ENCODE measurements at regions not wholly inside any gene's neighbourhood (a gene's known extent, or its start where the extent isn't known, plus 50 kb on each side); places are given as distances from the start of the nearest gene placed in this dataset.

- Mint-ChIP-seq H3K27ac (no peak overlapping the region), H3K27me3 (ENCODE audit: insufficient read depth) (no peaks in the 10 kb centered on the region), H3K4me1 (ENCODE audit: low read depth) (no peaks in the 10 kb centered on the region), H3K9me3 (peaks cover 47% of the 10 kb centered on the region), H3K36me3 (ENCODE audit: low read depth) (peaks cover 13% of the 10 kb centered on the region; the same call in 1 of the 2 replicates), H3K4me3 (no peak overlapping the region)
- no peak for DNase-seq
- TF ChIP-seq CTCF (IDR thresholded peaks at IDR 0.05): no peak
Observed at GRCh38 chr9:75529463-75529862, 361.0 kb upstream of the PCSK5 start.

- Mint-ChIP-seq H3K27me3 (ENCODE audit: insufficient read depth) (no peaks in the 10 kb centered on the region), H3K4me3 (no peak overlapping the region), H3K36me3 (ENCODE audit: low read depth) (peaks cover 5% of the 10 kb centered on the region; the same call in 1 of the 2 replicates)
Observed at GRCh38 chr9:75531588-75531987, 358.9 kb upstream of the PCSK5 start.

GRCh38 chr9:75532233-75533050 is 358.0 kb upstream of the PCSK5 start:
- Mint-ChIP-seq H3K4me1 (ENCODE audit: low read depth) (no peaks in the 10 kb centered on the region), H3K4me3 (no peak overlapping the region), H3K9me3 (peaks cover 18% of the 10 kb centered on the region), H3K36me3 (ENCODE audit: low read depth) (peaks cover 5% of the 10 kb centered on the region; the same call in 1 of the 2 replicates), H3K27me3 (ENCODE audit: insufficient read depth) (no peaks in the 10 kb centered on the region), H3K27ac (no peak overlapping the region)
- TF ChIP-seq CTCF (IDR thresholded peaks at IDR 0.05): no peak
- no peak for DNase-seq

More at GRCh38 chr9:75531588-75531987, 358.9 kb upstream of the PCSK5 start:
- no peaks in the 10 kb centered on the region for H3K4me1 Mint-ChIP-seq (ENCODE audit: low read depth)
- no peak for DNase-seq
- H3K9me3 Mint-ChIP-seq: peaks cover 27% of the 10 kb centered on the region
- no peak for TF ChIP-seq CTCF (IDR thresholded peaks at IDR 0.05)
- no peak overlapping the region for H3K27ac Mint-ChIP-seq

- Mint-ChIP-seq H3K36me3 (ENCODE audit: low read depth) (no peaks in the 10 kb centered on the region), H3K27ac (no peak overlapping the region), H3K4me3 (no peak overlapping the region), H3K9me3 (peaks cover 18% of the 10 kb centered on the region), H3K27me3 (ENCODE audit: insufficient read depth) (no peaks in the 10 kb centered on the region), H3K4me1 (ENCODE audit: low read depth) (no peaks in the 10 kb centered on the region)
- DNase-seq: no peak
- no peak for TF ChIP-seq CTCF (IDR thresholded peaks at IDR 0.05)
Observed at GRCh38 chr9:75539523-75539922, 350.9 kb upstream of the PCSK5 start.

GRCh38 chr9:75540185-75540584 is 350.3 kb upstream of the PCSK5 start:
- H3K4me3 Mint-ChIP-seq: no peak overlapping the region
- TF ChIP-seq CTCF (IDR thresholded peaks at IDR 0.05): no peak
- no peaks in the 10 kb centered on the region for H3K36me3 Mint-ChIP-seq (ENCODE audit: low read depth)
- DNase-seq: no peak
- H3K27ac Mint-ChIP-seq: no peak overlapping the region
- no peaks in the 10 kb centered on the region for H3K27me3 Mint-ChIP-seq (ENCODE audit: insufficient read depth)
- no peaks in the 10 kb centered on the region for H3K4me1 Mint-ChIP-seq (ENCODE audit: low read depth)
- H3K9me3 Mint-ChIP-seq: peaks cover 18% of the 10 kb centered on the region

Measured in HFFc6 (cell line).